HFFc6 (cell line): ENCODE measurements at regions not wholly inside any gene's neighbourhood (a gene's known extent, or its start where the extent isn't known, plus 50 kb on each side); places are given as distances from the start of the nearest gene placed in this dataset.

Experiments used
- DNase-seq: peaks from one replicate; pipeline ENCODE4 v3.0.0-alpha.2; 2018
- H3K27ac Mint-ChIP-seq: 2 replicates; pipeline ENCODE4 v1.8.0; 2020; ENCODE audit warnings: mild to moderate bottlenecking, mixed read lengths
- H3K27me3 Mint-ChIP-seq: 2 replicates; pipeline ENCODE4 v1.8.0; 2021; ENCODE audit warnings: mild to moderate bottlenecking, moderate library complexity, mixed read lengths; ENCODE audit not compliant: insufficient read depth
- H3K36me3 Mint-ChIP-seq: 2 replicates; pipeline ENCODE4 v1.8.0; 2021; ENCODE audit warnings: low read depth, mixed read lengths
- H3K4me1 Mint-ChIP-seq: 2 replicates; pipeline ENCODE4 v1.8.0; 2020; ENCODE audit warnings: low read depth, mixed read lengths
- H3K4me3 Mint-ChIP-seq: 2 replicates; pipeline ENCODE4 v1.8.0; 2020; ENCODE audit warnings: mild to moderate bottlenecking, moderate library complexity, mixed read lengths
- H3K9me3 Mint-ChIP-seq: 2 replicates; pipeline ENCODE4 v1.8.0; 2020; ENCODE audit warnings: mild to moderate bottlenecking, mixed read lengths
- TF ChIP-seq, protein P1 (sequence below): fragments of 200-600 bp; sonication (generic); IDR thresholded peaks from 2 replicates; pipeline ENCODE4 v1.5.0; 2021; ENCODE audit warnings: antibody characterized with exemption, mild to moderate bottlenecking

DNA sequence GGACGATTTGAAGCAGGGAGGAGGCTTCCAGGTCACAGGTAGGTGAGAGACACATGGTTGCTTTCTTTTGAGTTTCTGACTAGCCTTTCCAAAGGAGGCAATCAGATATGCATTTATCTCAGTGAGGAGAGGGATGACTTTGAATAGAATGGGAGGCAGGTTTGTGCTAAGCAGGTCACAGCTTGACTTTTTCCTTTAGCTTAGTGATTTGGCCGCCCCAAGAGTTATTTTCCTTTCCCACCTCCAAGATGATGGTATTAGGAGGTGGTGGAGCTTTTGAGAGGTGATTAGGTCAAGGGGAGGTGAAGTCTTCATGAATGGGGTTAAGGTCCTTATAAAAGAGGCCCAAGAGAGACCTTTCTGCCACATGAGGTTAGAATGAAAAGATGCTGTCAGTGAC, 443.7 kb downstream of the TYW1 start:
- Mint-ChIP-seq H3K36me3 (no peaks in the 10 kb centered on the region), H3K27ac (no peak overlapping the region), H3K4me3 (no peak overlapping the region), H3K4me1 (no peaks in the 10 kb centered on the region), H3K9me3 (peaks cover 11% of the 10 kb centered on the region; the same call in 1 of the 2 replicates), H3K27me3 (no peaks in the 10 kb centered on the region)
- TF ChIP-seq, protein P1, sequence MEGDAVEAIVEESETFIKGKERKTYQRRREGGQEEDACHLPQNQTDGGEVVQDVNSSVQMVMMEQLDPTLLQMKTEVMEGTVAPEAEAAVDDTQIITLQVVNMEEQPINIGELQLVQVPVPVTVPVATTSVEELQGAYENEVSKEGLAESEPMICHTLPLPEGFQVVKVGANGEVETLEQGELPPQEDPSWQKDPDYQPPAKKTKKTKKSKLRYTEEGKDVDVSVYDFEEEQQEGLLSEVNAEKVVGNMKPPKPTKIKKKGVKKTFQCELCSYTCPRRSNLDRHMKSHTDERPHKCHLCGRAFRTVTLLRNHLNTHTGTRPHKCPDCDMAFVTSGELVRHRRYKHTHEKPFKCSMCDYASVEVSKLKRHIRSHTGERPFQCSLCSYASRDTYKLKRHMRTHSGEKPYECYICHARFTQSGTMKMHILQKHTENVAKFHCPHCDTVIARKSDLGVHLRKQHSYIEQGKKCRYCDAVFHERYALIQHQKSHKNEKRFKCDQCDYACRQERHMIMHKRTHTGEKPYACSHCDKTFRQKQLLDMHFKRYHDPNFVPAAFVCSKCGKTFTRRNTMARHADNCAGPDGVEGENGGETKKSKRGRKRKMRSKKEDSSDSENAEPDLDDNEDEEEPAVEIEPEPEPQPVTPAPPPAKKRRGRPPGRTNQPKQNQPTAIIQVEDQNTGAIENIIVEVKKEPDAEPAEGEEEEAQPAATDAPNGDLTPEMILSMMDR, result no peak
- no peak for DNase-seq

- no peaks in the 10 kb centered on the region for H3K4me1 Mint-ChIP-seq
- no peak overlapping the region for H3K4me3 Mint-ChIP-seq
- DNase-seq, result no peak
- no peaks in the 10 kb centered on the region for H3K36me3 Mint-ChIP-seq
- peaks cover 3% of the 10 kb centered on the region; the same call in 1 of the 2 replicates for H3K27me3 Mint-ChIP-seq
- TF ChIP-seq, protein P1, result no peak
- H3K9me3 Mint-ChIP-seq, result peaks cover 18% of the 10 kb centered on the region
- H3K27ac Mint-ChIP-seq, result no peak overlapping the region
Measured at GRCh38 chr7:67445728-67446127, 449.1 kb downstream of the TYW1 start.

GRCh38 chr7:67447297-67447696, 450.7 kb downstream of the TYW1 start:
- Mint-ChIP-seq H3K4me3 (no peak overlapping the region), H3K27ac (no peak overlapping the region), H3K36me3 (no peaks in the 10 kb centered on the region), H3K9me3 (peaks cover 21% of the 10 kb centered on the region), H3K4me1 (no peaks in the 10 kb centered on the region), H3K27me3 (peaks cover 3% of the 10 kb centered on the region; the same call in 1 of the 2 replicates)
- DNase-seq, result no peak
- TF ChIP-seq, protein P1, result no peak

GRCh38 chr7:67448271-67448670, 451.6 kb downstream of the TYW1 start:
- Mint-ChIP-seq H3K27me3 (peaks cover 3% of the 10 kb centered on the region; the same call in 1 of the 2 replicates), H3K27ac (no peak overlapping the region), H3K4me1 (no peaks in the 10 kb centered on the region), H3K4me3 (no peak overlapping the region), H3K36me3 (no peaks in the 10 kb centered on the region), H3K9me3 (peaks cover 22% of the 10 kb centered on the region)
- TF ChIP-seq, protein P1, result no peak
- no peak for DNase-seq

GRCh38 chr7:67450171-67450570, 453.5 kb downstream of the TYW1 start:
- H3K36me3 Mint-ChIP-seq, result no peaks in the 10 kb centered on the region
- no peak overlapping the region for H3K27ac Mint-ChIP-seq
- peaks cover 3% of the 10 kb centered on the region; the same call in 1 of the 2 replicates for H3K27me3 Mint-ChIP-seq
- no peak for DNase-seq
- H3K4me3 Mint-ChIP-seq, result no peak overlapping the region
- TF ChIP-seq, protein P1, result no peak
- no peaks in the 10 kb centered on the region for H3K4me1 Mint-ChIP-seq
- peaks cover 14% of the 10 kb centered on the region for H3K9me3 Mint-ChIP-seq

- no peaks in the 10 kb centered on the region for H3K36me3 Mint-ChIP-seq
- H3K27me3 Mint-ChIP-seq, result no peaks in the 10 kb centered on the region; the same call in 1 of the 2 replicates
- no peak overlapping the region for H3K4me3 Mint-ChIP-seq
- H3K4me1 Mint-ChIP-seq, result no peaks in the 10 kb centered on the region
- DNase-seq, result no peak
- no peak overlapping the region for H3K27ac Mint-ChIP-seq
- TF ChIP-seq, protein P1, result no peak
- H3K9me3 Mint-ChIP-seq, result peaks cover 5% of the 10 kb centered on the region; the same call in 1 of the 2 replicates
Measured at GRCh38 chr7:67451306-67451705, 454.7 kb downstream of the TYW1 start.
